ENCODE measurements at regions not wholly inside any gene's neighbourhood (a gene's known extent, or its start where the extent isn't known, plus 50 kb on each side); places are given as distances from the start of the nearest gene placed in this dataset.

DNA sequence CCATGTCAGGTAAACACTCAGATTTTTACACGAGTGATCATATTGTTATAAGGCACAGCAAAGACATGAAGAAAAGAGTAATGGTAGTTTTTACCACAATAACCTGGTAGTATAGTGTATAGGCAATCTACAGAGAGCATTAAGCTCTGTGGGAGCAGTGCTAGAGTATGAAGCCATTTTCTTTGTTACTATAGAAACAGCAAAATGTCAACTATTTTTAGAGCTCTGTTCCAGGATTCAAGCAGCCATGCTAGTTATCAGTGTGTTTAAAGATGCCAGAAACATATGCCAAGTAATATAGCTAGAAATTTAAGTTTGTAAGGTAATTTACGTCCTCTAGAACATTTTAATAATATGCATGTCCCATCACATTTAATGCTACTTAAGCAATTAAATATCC is 77.6 kb upstream of the RGS18 start:
- TF ChIP-seq, protein P1, sequence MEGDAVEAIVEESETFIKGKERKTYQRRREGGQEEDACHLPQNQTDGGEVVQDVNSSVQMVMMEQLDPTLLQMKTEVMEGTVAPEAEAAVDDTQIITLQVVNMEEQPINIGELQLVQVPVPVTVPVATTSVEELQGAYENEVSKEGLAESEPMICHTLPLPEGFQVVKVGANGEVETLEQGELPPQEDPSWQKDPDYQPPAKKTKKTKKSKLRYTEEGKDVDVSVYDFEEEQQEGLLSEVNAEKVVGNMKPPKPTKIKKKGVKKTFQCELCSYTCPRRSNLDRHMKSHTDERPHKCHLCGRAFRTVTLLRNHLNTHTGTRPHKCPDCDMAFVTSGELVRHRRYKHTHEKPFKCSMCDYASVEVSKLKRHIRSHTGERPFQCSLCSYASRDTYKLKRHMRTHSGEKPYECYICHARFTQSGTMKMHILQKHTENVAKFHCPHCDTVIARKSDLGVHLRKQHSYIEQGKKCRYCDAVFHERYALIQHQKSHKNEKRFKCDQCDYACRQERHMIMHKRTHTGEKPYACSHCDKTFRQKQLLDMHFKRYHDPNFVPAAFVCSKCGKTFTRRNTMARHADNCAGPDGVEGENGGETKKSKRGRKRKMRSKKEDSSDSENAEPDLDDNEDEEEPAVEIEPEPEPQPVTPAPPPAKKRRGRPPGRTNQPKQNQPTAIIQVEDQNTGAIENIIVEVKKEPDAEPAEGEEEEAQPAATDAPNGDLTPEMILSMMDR (IDR thresholded peaks at IDR 0.05) = no peak
- Histone ChIP-seq H3K27me3 (no peaks in the 10 kb centered on the region), H3K36me3 (no peaks in the 10 kb centered on the region), H3K4me1 (ENCODE audit: control insufficient read depth in 1 of 2, insufficient read depth in 1 of 2, low read depth in 1 of 2, low read length in 1 of 2) (no peaks in the 10 kb centered on the region), H3K4me3 (ENCODE audit: low read depth in 1 of 2, low read length in 1 of 2) (no peak overlapping the region), H3K27ac (no peak overlapping the region), H3K9me3 (no peaks in the 10 kb centered on the region)

DNA sequence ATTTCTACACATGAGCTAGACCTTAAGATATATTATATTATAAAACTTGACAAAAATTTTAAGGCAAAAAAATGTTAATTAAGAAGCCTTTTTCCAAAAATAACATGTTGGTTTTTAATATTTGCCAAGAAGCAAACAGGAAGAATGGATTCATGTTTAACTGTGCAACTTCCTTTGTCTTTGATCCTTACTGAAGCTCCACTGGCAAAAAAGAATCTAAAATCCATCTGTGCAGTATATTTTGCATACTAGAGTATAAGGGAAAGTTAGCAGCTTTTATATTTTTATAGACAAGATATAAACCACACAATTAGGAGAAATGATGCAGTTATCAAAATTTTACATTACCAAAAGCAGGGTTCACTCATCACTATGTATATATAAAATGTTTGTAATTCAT is 76.9 kb upstream of the RGS18 start:
- H3K4me1 ChIP-seq (ENCODE audit: control insufficient read depth in 1 of 2, insufficient read depth in 1 of 2, low read depth in 1 of 2, low read length in 1 of 2) = no peaks in the 10 kb centered on the region
- H3K27ac ChIP-seq = no peak overlapping the region
- H3K9me3 ChIP-seq = no peaks in the 10 kb centered on the region
- no peak overlapping the region for H3K4me3 ChIP-seq (ENCODE audit: low read depth in 1 of 2, low read length in 1 of 2)
- no peaks in the 10 kb centered on the region for H3K27me3 ChIP-seq
- TF ChIP-seq, protein P1 (IDR thresholded peaks at IDR 0.05) = no peak
- no peaks in the 10 kb centered on the region for H3K36me3 ChIP-seq

- TF ChIP-seq, protein P1 (IDR thresholded peaks at IDR 0.05) = no peak
- Histone ChIP-seq H3K36me3 (no peaks in the 10 kb centered on the region), H3K9me3 (no peaks in the 10 kb centered on the region), H3K27ac (no peak overlapping the region), H3K4me3 (ENCODE audit: low read depth in 1 of 2, low read length in 1 of 2) (no peak overlapping the region), H3K27me3 (no peaks in the 10 kb centered on the region), H3K4me1 (ENCODE audit: control insufficient read depth in 1 of 2, insufficient read depth in 1 of 2, low read depth in 1 of 2, low read length in 1 of 2) (no peaks in the 10 kb centered on the region)
These were observed 71.6 kb upstream of the RGS18 start for GRCh38 chr1:192086644-192087043.

GRCh38 chr1:192087334-192087733 is 70.9 kb upstream of the RGS18 start:
- Histone ChIP-seq H3K27me3 (no peaks in the 10 kb centered on the region), H3K27ac (no peak overlapping the region), H3K4me3 (ENCODE audit: low read depth in 1 of 2, low read length in 1 of 2) (no peak overlapping the region), H3K4me1 (ENCODE audit: control insufficient read depth in 1 of 2, insufficient read depth in 1 of 2, low read depth in 1 of 2, low read length in 1 of 2) (no peaks in the 10 kb centered on the region), H3K36me3 (no peaks in the 10 kb centered on the region), H3K9me3 (no peaks in the 10 kb centered on the region)
- TF ChIP-seq, protein P1 (IDR thresholded peaks at IDR 0.05) = no peak

DNA sequence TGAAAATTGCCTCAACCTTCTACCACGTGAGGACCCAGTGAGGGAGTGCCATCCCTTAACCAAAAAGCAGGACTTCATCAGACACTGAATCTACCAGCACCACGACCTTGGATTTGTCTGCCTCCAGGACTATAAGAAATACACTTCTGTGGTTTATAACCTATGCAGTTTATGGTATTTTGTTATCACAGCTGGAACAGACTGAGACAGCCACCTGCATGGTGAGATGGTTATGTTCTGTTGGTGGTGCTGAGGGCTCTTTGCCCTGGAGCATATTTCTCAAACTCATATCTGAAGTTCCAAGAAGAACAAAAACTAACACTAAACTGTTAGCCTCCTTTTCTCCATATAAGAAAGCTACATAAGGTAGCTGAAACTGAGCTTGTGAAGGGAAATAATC is 69.8 kb upstream of the RGS18 start:
- no peak overlapping the region for H3K27ac ChIP-seq
- no peaks in the 10 kb centered on the region for H3K9me3 ChIP-seq
- no peak overlapping the region for H3K4me3 ChIP-seq (ENCODE audit: low read depth in 1 of 2, low read length in 1 of 2)
- no peaks in the 10 kb centered on the region for H3K4me1 ChIP-seq (ENCODE audit: control insufficient read depth in 1 of 2, insufficient read depth in 1 of 2, low read depth in 1 of 2, low read length in 1 of 2)
- no peaks in the 10 kb centered on the region for H3K27me3 ChIP-seq
- TF ChIP-seq, protein P1 (IDR thresholded peaks at IDR 0.05) = no peak
- H3K36me3 ChIP-seq = no peaks in the 10 kb centered on the region

- no peaks in the 10 kb centered on the region for H3K4me1 ChIP-seq (ENCODE audit: control insufficient read depth in 1 of 2, insufficient read depth in 1 of 2, low read depth in 1 of 2, low read length in 1 of 2)
- no peaks in the 10 kb centered on the region for H3K36me3 ChIP-seq
- TF ChIP-seq, protein P1 (IDR thresholded peaks at IDR 0.05) = no peak
- H3K9me3 ChIP-seq = no peaks in the 10 kb centered on the region
- H3K27me3 ChIP-seq = no peaks in the 10 kb centered on the region
- H3K4me3 ChIP-seq (ENCODE audit: low read depth in 1 of 2, low read length in 1 of 2) = no peak overlapping the region
- no peak overlapping the region for H3K27ac ChIP-seq
These were observed 60.3 kb upstream of the RGS18 start for GRCh38 chr1:192098001-192098400.

Data from neutrophil (primary cell).